Body of pancreas (tissue), 4 donors: ENCODE measurements at regions not wholly inside any gene's neighbourhood (a gene's known extent, or its start where the extent isn't known, plus 50 kb on each side); places are given as distances from the start of the nearest gene placed in this dataset.

Experiments used
- CTCF ChIP-seq, 7 experiments: fragments of 450-650 bp in 4 of 7; fragments of 200-600 bp in 3 of 7; sonication (generic) in 3 of 7; IDR thresholded peaks; one replicate each; pipeline ENCODE4 v1.5.1; 2016 to 2019; ENCODE audit warnings: antibody characterized with exemption in 7 of 7
- POLR2A ChIP-seq, 3 donors: fragments of 450-650 bp; IDR thresholded peaks; one replicate each; pipeline ENCODE4 v1.6.1; 2016; ENCODE audit warnings: antibody characterized with exemption in 3 of 3, mild to moderate bottlenecking in 2 of 3

- TF ChIP-seq CTCF (IDR thresholded peaks at IDR 0.05) (no peak), POLR2A (IDR thresholded peaks at IDR 0.05) (no peak)
Observed at GRCh38 chrX:107565931-107566603, 62.2 kb upstream of the PRPS1 start.
